ENCODE measurements at regions not wholly inside any gene's neighbourhood (a gene's known extent, or its start where the extent isn't known, plus 50 kb on each side); places are given as distances from the start of the nearest gene placed in this dataset.

GRCh38 chr10:45243261-45243660 lies 72.1 kb downstream of the OR13A1 start:
- no peak for TF ChIP-seq CTCF (IDR thresholded peaks at IDR 0.05)
- TF ChIP-seq POLR2A (IDR thresholded peaks at IDR 0.05), result no peak
